Cardiac muscle cell (in vitro differentiated cells and primary cell): ENCODE measurements at regions not wholly inside any gene's neighbourhood (a gene's known extent, or its start where the extent isn't known, plus 50 kb on each side); places are given as distances from the start of the nearest gene placed in this dataset.
A peak's percentile ranks its signal among the peaks of the same experiment; 100 is the strongest.

ENCODE experiments used
- DNase-seq, 2 donors: peaks; one replicate each; pipeline versions ENCODE4 v3.0.0 to v3.0.0-alpha.2; 2010 to 2017; ENCODE audit warnings: low read depth in 1 of 2, low spot score in 1 of 2
- H3K27ac ChIP-seq: fragments of 200-600 bp; sonication (generic); 2 replicates; pipeline ENCODE4 v1.5.1; 2016
- H3K27me3 ChIP-seq: fragments of 200-600 bp; sonication (generic); 2 replicates; pipeline ENCODE4 v1.6.0; 2016; ENCODE audit warnings: control low read depth
- H3K36me3 ChIP-seq: fragments of 200-600 bp; sonication (generic); 2 replicates; pipeline ENCODE4 v1.5.1; 2016; ENCODE audit warnings: control low read depth
- H3K4me1 ChIP-seq: fragments of 200-600 bp; sonication (generic); 2 replicates; pipeline ENCODE4 v1.8.1; 2017; ENCODE audit warnings: low read depth, mild to moderate bottlenecking, mixed run types
- H3K4me3 ChIP-seq: fragments of 200-600 bp; sonication (generic); 2 replicates; pipeline ENCODE4 v1.5.1; 2016; ENCODE audit warnings: mild to moderate bottlenecking
- H3K9me3 ChIP-seq: fragments of 200-600 bp; sonication (generic); 2 replicates; pipeline ENCODE4 v1.5.1; 2017; ENCODE audit warnings: low read depth, mild to moderate bottlenecking, control low read depth
- TF ChIP-seq, protein P1 (sequence below): IDR thresholded peaks from 2 replicates; pipeline ENCODE4 v1.5.1; 2012; ENCODE audit warnings: low read depth, mild to moderate bottlenecking, low read length

GRCh38 chr5:38753141-38753540 is 92.7 kb upstream of the OSMR start:
- Histone ChIP-seq H3K27me3 (no peaks in the 10 kb centered on the region), H3K9me3 (no peaks in the 10 kb centered on the region), H3K4me3 (no peak overlapping the region), H3K27ac (no peak overlapping the region), H3K4me1 (no peaks in the 10 kb centered on the region), H3K36me3 (no peaks in the 10 kb centered on the region)
- TF ChIP-seq, protein P1, sequence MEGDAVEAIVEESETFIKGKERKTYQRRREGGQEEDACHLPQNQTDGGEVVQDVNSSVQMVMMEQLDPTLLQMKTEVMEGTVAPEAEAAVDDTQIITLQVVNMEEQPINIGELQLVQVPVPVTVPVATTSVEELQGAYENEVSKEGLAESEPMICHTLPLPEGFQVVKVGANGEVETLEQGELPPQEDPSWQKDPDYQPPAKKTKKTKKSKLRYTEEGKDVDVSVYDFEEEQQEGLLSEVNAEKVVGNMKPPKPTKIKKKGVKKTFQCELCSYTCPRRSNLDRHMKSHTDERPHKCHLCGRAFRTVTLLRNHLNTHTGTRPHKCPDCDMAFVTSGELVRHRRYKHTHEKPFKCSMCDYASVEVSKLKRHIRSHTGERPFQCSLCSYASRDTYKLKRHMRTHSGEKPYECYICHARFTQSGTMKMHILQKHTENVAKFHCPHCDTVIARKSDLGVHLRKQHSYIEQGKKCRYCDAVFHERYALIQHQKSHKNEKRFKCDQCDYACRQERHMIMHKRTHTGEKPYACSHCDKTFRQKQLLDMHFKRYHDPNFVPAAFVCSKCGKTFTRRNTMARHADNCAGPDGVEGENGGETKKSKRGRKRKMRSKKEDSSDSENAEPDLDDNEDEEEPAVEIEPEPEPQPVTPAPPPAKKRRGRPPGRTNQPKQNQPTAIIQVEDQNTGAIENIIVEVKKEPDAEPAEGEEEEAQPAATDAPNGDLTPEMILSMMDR = no peak
- no peak for DNase-seq

GRCh38 chr5:38753776-38754175 is 92.0 kb upstream of the OSMR start:
- no peaks in the 10 kb centered on the region for H3K36me3 ChIP-seq
- H3K4me1 ChIP-seq = no peaks in the 10 kb centered on the region
- TF ChIP-seq, protein P1 = no peak
- H3K9me3 ChIP-seq = no peaks in the 10 kb centered on the region
- peak in 1 of 2 donors; percentile 15 for DNase-seq
- no peak overlapping the region for H3K4me3 ChIP-seq
- no peaks in the 10 kb centered on the region for H3K27me3 ChIP-seq
- H3K27ac ChIP-seq = no peak overlapping the region

- no peak overlapping the region for H3K27ac ChIP-seq
- TF ChIP-seq, protein P1 = no peak
- no peaks in the 10 kb centered on the region for H3K9me3 ChIP-seq
- no peak overlapping the region for H3K4me3 ChIP-seq
- DNase-seq = peak in 1 of 2 donors; percentile 49
- H3K4me1 ChIP-seq = no peaks in the 10 kb centered on the region
- no peaks in the 10 kb centered on the region for H3K36me3 ChIP-seq
- H3K27me3 ChIP-seq = no peaks in the 10 kb centered on the region
Observed at GRCh38 chr5:38755181-38755580, 90.6 kb upstream of the OSMR start.

DNA sequence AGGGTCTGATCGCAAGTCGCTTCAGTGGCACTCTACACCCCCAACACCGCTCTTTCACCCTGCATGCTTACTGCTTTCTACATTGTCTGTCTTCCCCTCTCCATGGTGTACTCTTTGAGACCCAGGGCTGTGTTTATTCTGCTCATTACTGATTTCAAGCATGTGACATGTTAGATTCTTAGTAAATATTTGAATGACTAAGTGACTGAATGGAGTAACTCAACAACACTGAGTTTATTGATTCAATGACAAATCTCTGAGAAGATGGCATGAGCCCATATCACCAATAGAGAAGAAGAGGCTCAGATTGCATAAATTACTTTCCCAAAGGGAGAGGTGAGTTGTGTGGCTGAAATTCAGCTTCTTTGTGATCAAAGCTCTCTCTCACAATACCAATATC is 89.7 kb upstream of the OSMR start:
- TF ChIP-seq, protein P1 = no peak

GRCh38 chr5:38757451-38758245 is 88.2 kb upstream of the OSMR start:
- peak in 1 of 2 donors; percentile 59 for DNase-seq
- TF ChIP-seq, protein P1 = no peak
- H3K9me3 ChIP-seq = no peaks in the 10 kb centered on the region
- H3K4me3 ChIP-seq = no peak overlapping the region
- H3K36me3 ChIP-seq = no peaks in the 10 kb centered on the region
- H3K27ac ChIP-seq = no peak overlapping the region
- H3K4me1 ChIP-seq = no peaks in the 10 kb centered on the region
- H3K27me3 ChIP-seq = no peaks in the 10 kb centered on the region

More for the DNA sequence above, 89.7 kb upstream of the OSMR start:
- H3K4me1 ChIP-seq = no peaks in the 10 kb centered on the region
- H3K36me3 ChIP-seq = no peaks in the 10 kb centered on the region
- H3K27me3 ChIP-seq = no peaks in the 10 kb centered on the region
- no peaks in the 10 kb centered on the region for H3K9me3 ChIP-seq
- DNase-seq = no peak
- H3K27ac ChIP-seq = no peak overlapping the region
- no peak overlapping the region for H3K4me3 ChIP-seq
